ENCODE measurements at regions not wholly inside any gene's neighbourhood (a gene's known extent, or its start where the extent isn't known, plus 50 kb on each side); places are given as distances from the start of the nearest gene placed in this dataset. TPM values are rescaled to one million over a fixed set of nuclear protein-coding genes. Genes with fewer than 3 reads are reported as not detected.
"Not testable (repeated sequence)": the region's sequence is repeated elsewhere in the genome, so short reads cannot be mapped to it uniquely, and the experiment has no call there.

- WGBS, 2 donors, result 63 to 84% methylated on average over 7 of the region's 7 CpGs
- H3K27me3 ChIP-seq; intact Hi-C loops (cut with DNase I); H3K4me3 ChIP-seq; ATAC-seq; DNase-seq; H3K27ac ChIP-seq; H3K36me3 ChIP-seq (replicated peaks in 1 of 2; ENCODE audit: insufficient read depth in 1 of 2, low read depth in 2 of 2); H3K4me1 ChIP-seq: not testable (repeated sequence)
- peaks cover 0 to 10% (median 0%) of the 10 kb centered on the region in 3 donors for H3K9me3 ChIP-seq
These were observed 63.2 kb upstream of the ADAMTS3 start for GRCh38 chr4:72632253-72632652.

- H3K36me3 ChIP-seq (replicated peaks in 1 of 2; ENCODE audit: insufficient read depth in 1 of 2, low read depth in 2 of 2), result no peaks in the 10 kb centered on the region
- no peak overlapping the region for H3K27ac ChIP-seq
- ATAC-seq (no peak), DNase-seq (peak in 1 of 4 donors; percentile 9)
- H3K27me3 ChIP-seq, result no peaks in the 10 kb centered on the region
- WGBS, 2 donors, result 57 to 91% methylated on average over 1 of the region's 1 CpG
- TF ChIP-seq POLR2A (IDR thresholded peaks at IDR 0.05) (no peak), CTCF (IDR thresholded peaks at IDR 0.05) (no peak)
- peaks cover 0 to under 1% (median 0%) of the 10 kb centered on the region in 3 donors for H3K9me3 ChIP-seq
- no peak overlapping the region for H3K4me3 ChIP-seq
- intact Hi-C loops (cut with DNase I), result no loop called here
- no peaks in the 10 kb centered on the region for H3K4me1 ChIP-seq
These were observed 62.3 kb upstream of the ADAMTS3 start for GRCh38 chr4:72631296-72631695.

- ATAC-seq, result no peak
- intact Hi-C loops (cut with DNase I), result no loop called here
- Histone ChIP-seq H3K9me3 (no peaks in the 10 kb centered on the region), H3K27ac (no peak overlapping the region), H3K36me3 (replicated peaks in 1 of 2; ENCODE audit: insufficient read depth in 1 of 2, low read depth in 2 of 2) (no peaks in the 10 kb centered on the region), H3K4me3 (no peak overlapping the region), H3K4me1 (no peaks in the 10 kb centered on the region), H3K27me3 (no peaks in the 10 kb centered on the region)
- DNase-seq, result no peak
- TF ChIP-seq POLR2A (IDR thresholded peaks at IDR 0.05) (no peak), CTCF (IDR thresholded peaks at IDR 0.05) (no peak)
- WGBS, 2 donors, result 76 to 79% methylated on average over 1 of the region's 1 CpG
These were observed 60.5 kb upstream of the ADAMTS3 start for GRCh38 chr4:72629540-72629939.

- DNase-seq (no peak), ATAC-seq (no peak)
- Histone ChIP-seq H3K27ac (no peak overlapping the region), H3K4me1 (no peaks in the 10 kb centered on the region), H3K36me3 (replicated peaks in 1 of 2; ENCODE audit: insufficient read depth in 1 of 2, low read depth in 2 of 2) (no peaks in the 10 kb centered on the region), H3K4me3 (no peak overlapping the region), H3K9me3 (no peaks in the 10 kb centered on the region), H3K27me3 (no peaks in the 10 kb centered on the region)
- intact Hi-C loops (cut with DNase I), result no loop called here
- TF ChIP-seq POLR2A (IDR thresholded peaks at IDR 0.05) (no peak), CTCF (IDR thresholded peaks at IDR 0.05) (no peak)
These were observed 58.7 kb upstream of the ADAMTS3 start for GRCh38 chr4:72627723-72628122.

Small RNA genes in the stretch of these regions (small RNA-seq; reads per million reads assigned to genes)
- gene RNU4ATAC9P, result not detected

Measured in body of pancreas (tissue), 4 donors.